HepG2 (cell line): ENCODE measurements at regions not wholly inside any gene's neighbourhood (a gene's known extent, or its start where the extent isn't known, plus 50 kb on each side); places are given as distances from the start of the nearest gene placed in this dataset.

ENCODE experiments used
- ARHGAP35 ChIP-seq: sonication (generic); formaldehyde crosslinking; IDR thresholded peaks from 2 replicates; pipeline ENCODE4 v1.9.0; 2022; ENCODE audit warnings: mild to moderate bottlenecking, inconsistent platforms, moderate library complexity, missing genetic modification reagents, borderline replicate concordance
- CBX5 ChIP-seq: sonication (generic); formaldehyde crosslinking; IDR thresholded peaks from 2 replicates; pipeline ENCODE4 v1.4.0; 2020; ENCODE audit warnings: missing genetic modification reagents, borderline replicate concordance
- ELF4 ChIP-seq: sonication (generic); formaldehyde crosslinking; IDR thresholded peaks from 2 replicates; pipeline ENCODE4 v1.5.0; 2020; ENCODE audit warnings: missing genetic modification reagents, mild to moderate bottlenecking, moderate library complexity, borderline replicate concordance
- FOXJ3 ChIP-seq: sonication (generic); formaldehyde crosslinking; IDR thresholded peaks from 2 replicates; pipeline ENCODE4 v1.4.0; 2020; ENCODE audit warnings: missing genetic modification reagents, mild to moderate bottlenecking, borderline replicate concordance
- MAFK ChIP-seq, 2 experiments: IDR thresholded peaks in 1 of 2; conservative IDR thresholded peaks in 1 of 2; 2 replicates each; pipeline ENCODE4 v1.6.1; 2011; ENCODE audit warnings: improper control_type of control experiment in 2 of 2, low read length in 2 of 2
- NONO ChIP-seq, 2 experiments: fragments of 450-650 bp in 1 of 2; sonication (generic) in 1 of 2; formaldehyde crosslinking in 1 of 2; IDR thresholded peaks in 1 of 2; conservative IDR thresholded peaks in 1 of 2; 2 replicates each; pipeline versions ENCODE4 v1.6.1 to v1.8.0; 2017 to 2022; ENCODE audit warnings: mild to moderate bottlenecking in 1 of 2, missing genetic modification reagents in 1 of 2, moderate library complexity in 1 of 2
- PAF1 ChIP-seq: IDR thresholded peaks from 2 replicates; pipeline ENCODE4 v1.6.1; 2016; ENCODE audit warnings: missing genetic modification reagents, missing compliant biosample characterization
- POLR2AphosphoS5 ChIP-seq: IDR thresholded peaks from 2 replicates; pipeline ENCODE4 v1.6.1; 2012; ENCODE audit warnings: low read depth, low read length
- RFX5 ChIP-seq: IDR thresholded peaks from 2 replicates; pipeline ENCODE4 v1.6.1; 2011; ENCODE audit warnings: low read depth, low read length, improper control_type of control experiment
- RNF2 ChIP-seq: fragments of 450-650 bp; conservative IDR thresholded peaks from 2 replicates; pipeline ENCODE4 v1.6.1; 2016; ENCODE audit warnings: low read depth
- YY1 ChIP-seq: IDR thresholded peaks from 2 replicates; pipeline ENCODE4 v1.6.1; 2011; ENCODE audit warnings: low read length, low read depth, moderate library complexity, mild to moderate bottlenecking; ENCODE audit not compliant: insufficient read depth, insufficient replicate concordance
- ZNF510 ChIP-seq: sonication (generic); formaldehyde crosslinking; IDR thresholded peaks from 2 replicates; pipeline ENCODE4 v1.4.0; 2020; ENCODE audit warnings: low read depth, mild to moderate bottlenecking, missing genetic modification reagents
- TF ChIP-seq, protein P1 (sequence below): sonication (generic); formaldehyde crosslinking; IDR thresholded peaks from 2 replicates; pipeline ENCODE4 v1.5.0; 2020; ENCODE audit warnings: mild to moderate bottlenecking, missing genetic modification reagents, moderate library complexity

GRCh38 chr6:139941826-139942225, 567.4 kb upstream of the CITED2 start:
- TF ChIP-seq RFX5 = no peak
- TF ChIP-seq ELF4 (CRISPR knock-in tag) = no peak
- TF ChIP-seq, protein P1, sequence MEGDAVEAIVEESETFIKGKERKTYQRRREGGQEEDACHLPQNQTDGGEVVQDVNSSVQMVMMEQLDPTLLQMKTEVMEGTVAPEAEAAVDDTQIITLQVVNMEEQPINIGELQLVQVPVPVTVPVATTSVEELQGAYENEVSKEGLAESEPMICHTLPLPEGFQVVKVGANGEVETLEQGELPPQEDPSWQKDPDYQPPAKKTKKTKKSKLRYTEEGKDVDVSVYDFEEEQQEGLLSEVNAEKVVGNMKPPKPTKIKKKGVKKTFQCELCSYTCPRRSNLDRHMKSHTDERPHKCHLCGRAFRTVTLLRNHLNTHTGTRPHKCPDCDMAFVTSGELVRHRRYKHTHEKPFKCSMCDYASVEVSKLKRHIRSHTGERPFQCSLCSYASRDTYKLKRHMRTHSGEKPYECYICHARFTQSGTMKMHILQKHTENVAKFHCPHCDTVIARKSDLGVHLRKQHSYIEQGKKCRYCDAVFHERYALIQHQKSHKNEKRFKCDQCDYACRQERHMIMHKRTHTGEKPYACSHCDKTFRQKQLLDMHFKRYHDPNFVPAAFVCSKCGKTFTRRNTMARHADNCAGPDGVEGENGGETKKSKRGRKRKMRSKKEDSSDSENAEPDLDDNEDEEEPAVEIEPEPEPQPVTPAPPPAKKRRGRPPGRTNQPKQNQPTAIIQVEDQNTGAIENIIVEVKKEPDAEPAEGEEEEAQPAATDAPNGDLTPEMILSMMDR = no peak
- no peak for TF ChIP-seq MAFK (conservative IDR thresholded peaks at IDR 0.05 in 1 of 2, IDR thresholded peaks at IDR 0.05 in 1 of 2; ENCODE audit: low read length in 2 of 2)
- no peak for TF ChIP-seq PAF1
- no peak for TF ChIP-seq RNF2
- TF ChIP-seq CBX5 (CRISPR knock-in tag) = no peak
- no peak for TF ChIP-seq POLR2AphosphoS5
- no peak for TF ChIP-seq NONO (IDR thresholded peaks at IDR 0.05)
- no peak for TF ChIP-seq NONO (CRISPR knock-in tag; conservative IDR thresholded peaks at IDR 0.05)
- TF ChIP-seq ZNF510 (CRISPR knock-in tag) = no peak
- no peak for TF ChIP-seq ARHGAP35 (CRISPR knock-in tag)
- no peak for TF ChIP-seq YY1
- no peak for TF ChIP-seq FOXJ3 (CRISPR knock-in tag)
